Epidermal melanocyte (primary cell): ENCODE measurements at regions not wholly inside any gene's neighbourhood (a gene's known extent, or its start where the extent isn't known, plus 50 kb on each side); places are given as distances from the start of the nearest gene placed in this dataset.

Source experiments
- DNase-seq: peaks from one replicate; pipeline ENCODE4 v3.0.0; 2011; ENCODE audit warnings: low spot score; ENCODE audit not compliant: insufficient read length

GRCh38 chr14:48452437-48452995 is 777.1 kb upstream of the MDGA2 start:
- DNase-seq = no peak

GRCh38 chr14:48435221-48435620 is 759.8 kb upstream of the MDGA2 start:
- no peak for DNase-seq

GRCh38 chr14:48430805-48431204 is 755.4 kb upstream of the MDGA2 start:
- DNase-seq = no peak

GRCh38 chr14:48429512-48429911 is 754.1 kb upstream of the MDGA2 start:
- no peak for DNase-seq

- no peak for DNase-seq
Observed at GRCh38 chr14:48417715-48418500, 742.5 kb upstream of the MDGA2 start.

- DNase-seq = no peak
Observed at GRCh38 chr14:48401321-48401720, 725.9 kb upstream of the MDGA2 start.

- peak; percentile 51 for DNase-seq
Observed at GRCh38 chr14:48398675-48399282, 723.4 kb upstream of the MDGA2 start.

GRCh38 chr14:48391661-48392060 is 716.3 kb upstream of the MDGA2 start:
- DNase-seq = no peak

- DNase-seq = no peak
Observed at GRCh38 chr14:48390346-48390745, 714.9 kb upstream of the MDGA2 start.

GRCh38 chr14:48384821-48385220 is 709.4 kb upstream of the MDGA2 start:
- no peak for DNase-seq

- DNase-seq = no peak
Observed at GRCh38 chr14:48382961-48383360, 707.6 kb upstream of the MDGA2 start.

GRCh38 chr14:48378541-48378940 is 703.1 kb upstream of the MDGA2 start:
- no peak for DNase-seq

GRCh38 chr14:48373981-48374380 is 698.6 kb upstream of the MDGA2 start:
- no peak for DNase-seq

GRCh38 chr14:48350971-48351370 is 675.6 kb upstream of the MDGA2 start:
- no peak for DNase-seq

GRCh38 chr14:48349689-48350088 is 674.3 kb upstream of the MDGA2 start:
- no peak for DNase-seq

GRCh38 chr14:48341069-48341468 is 665.7 kb upstream of the MDGA2 start:
- no peak for DNase-seq

GRCh38 chr14:48333221-48333920 is 658.0 kb upstream of the MDGA2 start:
- no peak for DNase-seq

GRCh38 chr14:48331421-48331820 is 656.0 kb upstream of the MDGA2 start:
- DNase-seq = no peak

- DNase-seq = no peak
Observed at GRCh38 chr14:48325486-48325885, 650.1 kb upstream of the MDGA2 start.

GRCh38 chr14:48323665-48324064 is 648.3 kb upstream of the MDGA2 start:
- DNase-seq = no peak

- DNase-seq = no peak
Observed at GRCh38 chr14:48319823-48320222, 644.4 kb upstream of the MDGA2 start.

GRCh38 chr14:48304729-48305128 is 629.3 kb upstream of the MDGA2 start:
- DNase-seq = no peak
